OCI-LY7 (cell line): ENCODE measurements at regions not wholly inside any gene's neighbourhood (a gene's known extent, or its start where the extent isn't known, plus 50 kb on each side); places are given as distances from the start of the nearest gene placed in this dataset.

Experiments used
- BruUV-seq: library from RNA; stranded (reverse); fragments of 400-500 nt; replicated peaks from 2 replicates; lab custom pipeline; 2021; lab: Mats Ljungman, UMichigan
- CTCF ChIA-PET: fragments of 300-600 bp; sonication (Branson Sonifier 250); formaldehyde crosslinking; loops from one replicate; lab custom pipeline; 2022; ENCODE audit warnings: antibody characterized with exemption; ENCODE audit not compliant: unreplicated experiment; lab: Charles Lee
- POLR2A ChIA-PET: fragments of 300-600 bp; sonication (Branson Sonifier 250); formaldehyde crosslinking; loops from one replicate; lab custom pipeline; 2022; ENCODE audit warnings: antibody characterized with exemption; lab: Charles Lee
- DNase-seq: peaks from one replicate; pipeline ENCODE4 v3.0.0-alpha.2; 2015; ENCODE audit warnings: low spot score
- H2AFZ ChIP-seq: fragments of 200-600 bp; sonication (generic), shearing (Covaris generic); 2 replicates; pipeline ENCODE4 v1.6.1; 2014; ENCODE audit warnings: mild to moderate bottlenecking, antibody characterized with exemption, low read length, moderate library complexity
- H3K27ac ChIP-seq: fragments of 200-600 bp; sonication (generic); 2 replicates; pipeline ENCODE4 v1.5.1; 2014; ENCODE audit warnings: mixed run types, low read depth, mild to moderate bottlenecking, moderate library complexity, low read length, inconsistent platforms; ENCODE audit not compliant: poor library complexity, severe bottlenecking
- H3K36me3 ChIP-seq: fragments of 200-600 bp; sonication (generic); 2 replicates; pipeline ENCODE4 v1.6.1; 2014; ENCODE audit warnings: mild to moderate bottlenecking, antibody characterized with exemption, low read length, moderate library complexity, mixed read lengths; ENCODE audit not compliant: insufficient read depth
- H3K4me1 ChIP-seq: fragments of 200-600 bp; sonication (generic); 2 replicates; pipeline ENCODE4 v1.5.1; 2014; ENCODE audit warnings: mild to moderate bottlenecking, low read length; ENCODE audit not compliant: insufficient read depth, poor library complexity, severe bottlenecking
- H3K4me2 ChIP-seq: fragments of 200-600 bp; sonication (generic); 2 replicates; pipeline ENCODE4 v1.6.1; 2014; ENCODE audit warnings: mild to moderate bottlenecking, low read length
- H3K4me3 ChIP-seq: fragments of 200-600 bp; sonication (generic); 2 replicates; pipeline ENCODE4 v1.5.1; 2014; ENCODE audit warnings: mild to moderate bottlenecking, low read depth, low read length; ENCODE audit not compliant: poor library complexity, severe bottlenecking
- H3K79me2 ChIP-seq: fragments of 200-600 bp; sonication (generic); 2 replicates; pipeline ENCODE4 v1.6.1; 2016; ENCODE audit warnings: low read depth, mild to moderate bottlenecking, low read length, moderate library complexity, mixed read lengths; ENCODE audit not compliant: insufficient read depth
- H3K9me2 ChIP-seq: fragments of 200-600 bp; sonication (generic); 2 replicates; pipeline ENCODE4 v1.6.1; 2016; ENCODE audit warnings: mild to moderate bottlenecking, low read length, mixed read lengths; ENCODE audit not compliant: insufficient read depth
- H3K9me3 ChIP-seq: fragments of 200-600 bp; sonication (generic); 2 replicates; pipeline ENCODE4 v1.6.1; 2014; ENCODE audit warnings: mild to moderate bottlenecking, mixed run types, low read length, mixed read lengths
- H4K20me1 ChIP-seq: fragments of 200-600 bp; sonication (generic); 2 replicates; pipeline ENCODE4 v1.6.1; 2014; ENCODE audit warnings: mild to moderate bottlenecking, antibody characterized with exemption, low read length, moderate library complexity, mixed read lengths; ENCODE audit not compliant: insufficient read depth
- EZH2phosphoT487 ChIP-seq: fragments of 200-600 bp; sonication (generic); IDR thresholded peaks from 2 replicates; pipeline ENCODE4 v1.6.1; 2018; ENCODE audit warnings: low read depth, borderline replicate concordance, mild to moderate bottlenecking, mixed run types, antibody characterized with exemption, low read length, moderate library complexity, mixed read lengths
- intact Hi-C: fragments of 100-400 bp; cut with micrococcal nuclease; formaldehyde crosslinking; loops from one replicate; pipeline ENCODE4 v1.10.0; 2022; ENCODE audit not compliant: unreplicated experiment
- TF ChIP-seq, protein P1 (sequence below): fragments of 200-600 bp; sonication (generic); conservative IDR thresholded peaks from 2 replicates; pipeline ENCODE4 v1.5.1; 2014; ENCODE audit warnings: mild to moderate bottlenecking, antibody characterized with exemption, low read length, moderate library complexity, mixed read lengths

DNA sequence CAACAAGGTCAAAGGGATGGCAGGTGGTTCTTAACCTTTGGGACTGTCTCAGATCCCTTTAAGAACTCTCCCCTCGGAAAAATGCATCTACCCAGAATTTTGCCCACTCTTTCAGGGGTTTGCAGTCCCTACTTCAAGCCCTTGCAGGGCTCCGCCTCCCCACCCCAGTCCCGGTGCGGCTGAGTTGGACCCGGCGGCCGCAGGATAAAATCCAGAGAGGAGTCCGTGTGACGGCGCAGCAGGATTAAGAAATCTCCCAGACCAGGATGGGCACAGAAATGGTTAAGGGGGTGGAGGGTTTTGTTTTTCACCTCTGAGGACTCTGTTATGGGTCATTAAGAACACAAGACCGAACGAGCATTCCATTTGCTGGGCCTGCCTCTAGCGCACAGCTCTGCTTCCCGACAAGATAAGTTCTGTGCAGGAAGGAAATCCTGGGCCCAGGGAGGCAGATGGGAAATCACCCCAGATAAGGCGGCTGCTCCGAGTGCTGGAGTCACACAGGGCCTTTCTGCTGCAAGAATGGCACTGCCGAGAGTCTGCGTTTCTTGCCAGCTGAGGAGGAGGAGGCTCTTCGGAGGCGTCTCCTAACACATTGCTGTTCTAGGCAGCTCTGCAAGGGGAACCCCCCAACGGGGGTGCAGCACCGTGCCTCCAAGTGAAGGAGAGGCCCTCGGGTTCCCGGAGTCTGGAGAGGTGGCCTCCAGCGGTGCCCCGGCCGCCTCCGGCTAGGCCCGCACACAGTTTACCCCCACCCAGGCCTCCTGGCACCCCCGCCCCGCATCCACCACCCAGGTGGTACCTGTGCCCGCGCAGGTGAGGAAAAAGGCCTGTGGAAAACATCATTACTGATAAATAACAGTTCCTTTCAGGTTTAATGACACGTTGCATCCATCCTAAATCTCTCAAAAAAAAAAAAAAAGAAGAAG, 277.6 kb downstream of the BCOR start:
- no peak overlapping the region for H3K27ac ChIP-seq
- no peaks in the 10 kb centered on the region for H3K9me3 ChIP-seq
- no peaks in the 10 kb centered on the region for H3K36me3 ChIP-seq
- H3K4me2 ChIP-seq = no peak overlapping the region
- POLR2A ChIA-PET = no interaction called here
- H4K20me1 ChIP-seq = no peaks in the 10 kb centered on the region
- BruUV-seq = no TSS peak
- DNase-seq = no peak
- no peak overlapping the region for H3K4me3 ChIP-seq
- CTCF ChIA-PET = no interaction called here
- TF ChIP-seq EZH2phosphoT487 = no peak
- TF ChIP-seq, protein P1, sequence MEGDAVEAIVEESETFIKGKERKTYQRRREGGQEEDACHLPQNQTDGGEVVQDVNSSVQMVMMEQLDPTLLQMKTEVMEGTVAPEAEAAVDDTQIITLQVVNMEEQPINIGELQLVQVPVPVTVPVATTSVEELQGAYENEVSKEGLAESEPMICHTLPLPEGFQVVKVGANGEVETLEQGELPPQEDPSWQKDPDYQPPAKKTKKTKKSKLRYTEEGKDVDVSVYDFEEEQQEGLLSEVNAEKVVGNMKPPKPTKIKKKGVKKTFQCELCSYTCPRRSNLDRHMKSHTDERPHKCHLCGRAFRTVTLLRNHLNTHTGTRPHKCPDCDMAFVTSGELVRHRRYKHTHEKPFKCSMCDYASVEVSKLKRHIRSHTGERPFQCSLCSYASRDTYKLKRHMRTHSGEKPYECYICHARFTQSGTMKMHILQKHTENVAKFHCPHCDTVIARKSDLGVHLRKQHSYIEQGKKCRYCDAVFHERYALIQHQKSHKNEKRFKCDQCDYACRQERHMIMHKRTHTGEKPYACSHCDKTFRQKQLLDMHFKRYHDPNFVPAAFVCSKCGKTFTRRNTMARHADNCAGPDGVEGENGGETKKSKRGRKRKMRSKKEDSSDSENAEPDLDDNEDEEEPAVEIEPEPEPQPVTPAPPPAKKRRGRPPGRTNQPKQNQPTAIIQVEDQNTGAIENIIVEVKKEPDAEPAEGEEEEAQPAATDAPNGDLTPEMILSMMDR = no peak
- H3K79me2 ChIP-seq = no peaks in the 10 kb centered on the region
- no peaks in the 10 kb centered on the region for H3K9me2 ChIP-seq
- intact Hi-C loops = loop anchor here (10.0 kb wide), 1 partner anchor 165 kb away; no protein-coding TSS in a partner anchor
- no peak overlapping the region for H2AFZ ChIP-seq
- peaks cover 23% of the 10 kb centered on the region for H3K4me1 ChIP-seq

DNA sequence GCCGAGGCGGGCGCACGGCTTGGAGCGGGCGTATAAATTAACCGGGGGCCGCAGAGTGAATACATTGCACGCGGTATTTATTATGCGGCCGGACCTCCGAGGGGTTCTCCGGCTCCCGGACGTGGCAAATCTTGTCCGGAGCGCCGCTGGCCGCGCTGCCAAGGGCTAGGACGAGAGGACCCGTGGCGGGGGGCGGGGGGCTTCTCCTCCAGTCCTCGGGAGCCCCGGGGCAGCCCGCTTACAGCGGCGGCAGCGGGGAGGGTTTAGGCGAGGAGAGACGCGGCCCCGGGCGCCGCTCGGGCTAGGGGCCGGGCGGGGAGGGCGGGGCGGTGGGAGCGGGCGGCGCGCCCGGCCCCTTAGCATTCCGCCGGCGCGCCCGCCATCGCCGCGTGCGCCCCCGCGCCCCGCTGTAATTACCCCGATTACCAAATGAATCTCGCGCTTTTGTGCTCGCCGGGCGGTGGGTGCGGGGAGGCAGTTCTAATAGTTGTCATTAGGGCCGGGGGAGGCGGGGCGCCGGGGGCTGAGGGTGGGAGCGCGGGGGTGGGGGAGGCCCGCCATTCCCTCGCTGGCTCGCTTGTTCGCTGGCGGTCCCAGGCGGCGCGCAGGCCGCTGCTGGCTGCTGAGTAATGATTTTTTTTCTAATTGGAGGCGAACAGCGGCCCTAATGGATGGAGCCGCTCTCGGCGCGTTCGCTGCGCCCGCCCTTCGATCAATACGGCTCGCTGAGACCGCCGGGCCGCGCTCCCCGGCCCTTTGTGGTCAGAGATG, 276.6 kb downstream of the BCOR start:
- no peaks in the 10 kb centered on the region for H3K36me3 ChIP-seq
- no peaks in the 10 kb centered on the region for H3K9me2 ChIP-seq
- H3K4me3 ChIP-seq = no peak overlapping the region
- intact Hi-C loops = no loop called here
- POLR2A ChIA-PET = no interaction called here
- H4K20me1 ChIP-seq = no peaks in the 10 kb centered on the region
- no peaks in the 10 kb centered on the region for H3K9me3 ChIP-seq
- BruUV-seq = no TSS peak
- TF ChIP-seq, protein P1 = no peak
- TF ChIP-seq EZH2phosphoT487 = no peak
- no peak overlapping the region for H3K27ac ChIP-seq
- no peaks in the 10 kb centered on the region for H3K79me2 ChIP-seq
- peaks cover 23% of the 10 kb centered on the region for H3K4me1 ChIP-seq
- CTCF ChIA-PET = no interaction called here
- H3K4me2 ChIP-seq = no peak overlapping the region
- no peak for DNase-seq
- no peak overlapping the region for H2AFZ ChIP-seq
